Lower lobe of right lung (tissue), 2 donors: ENCODE measurements at regions not wholly inside any gene's neighbourhood (a gene's known extent, or its start where the extent isn't known, plus 50 kb on each side); places are given as distances from the start of the nearest gene placed in this dataset.
A peak's percentile ranks its signal among the peaks of the same experiment; 100 is the strongest.

Experiments used
- ATAC-seq, 2 donors: fragments of 200-7000 bp; cut with Tn5 transposase; one replicate each; pipeline ENCODE4 v1.9.1; 2020 to 2022; ENCODE audit warnings: mild to moderate bottlenecking in 2 of 2, moderate library complexity in 2 of 2
- DNase-seq: peaks from one replicate; pipeline ENCODE4 v3.0.0-alpha.2; 2020
- H3K27ac ChIP-seq: fragments of 200-600 bp; one replicate; pipeline ENCODE4 v1.8.0; 2022
- H3K27me3 ChIP-seq: fragments of 200-600 bp; one replicate; pipeline ENCODE4 v1.8.0; 2022; ENCODE audit warnings: low read depth
- H3K36me3 ChIP-seq: fragments of 200-600 bp; one replicate; pipeline ENCODE4 v1.8.0; 2022; ENCODE audit warnings: mild to moderate bottlenecking
- H3K4me1 ChIP-seq: fragments of 200-600 bp; one replicate; pipeline ENCODE4 v1.8.0; 2022
- H3K4me3 ChIP-seq: fragments of 200-600 bp; one replicate; pipeline ENCODE4 v1.8.0; 2022; ENCODE audit warnings: mild to moderate bottlenecking
- H3K9me3 ChIP-seq: fragments of 200-600 bp; one replicate; pipeline ENCODE4 v1.8.0; 2022
- intact Hi-C: fragments of 100-400 bp; cut with DNase I; formaldehyde crosslinking; loops from one replicate; pipeline ENCODE4 v1.11.0; 2022
- TF ChIP-seq, protein P1 (sequence below): fragments of 200-600 bp; IDR thresholded peaks from one replicate; pipeline ENCODE4 v1.8.0; 2022; ENCODE audit warnings: antibody characterized with exemption, mild to moderate bottlenecking
- donor health status: DM: no; HTN: yes; CAD: no; lungs with severe emphysema.

DNA sequence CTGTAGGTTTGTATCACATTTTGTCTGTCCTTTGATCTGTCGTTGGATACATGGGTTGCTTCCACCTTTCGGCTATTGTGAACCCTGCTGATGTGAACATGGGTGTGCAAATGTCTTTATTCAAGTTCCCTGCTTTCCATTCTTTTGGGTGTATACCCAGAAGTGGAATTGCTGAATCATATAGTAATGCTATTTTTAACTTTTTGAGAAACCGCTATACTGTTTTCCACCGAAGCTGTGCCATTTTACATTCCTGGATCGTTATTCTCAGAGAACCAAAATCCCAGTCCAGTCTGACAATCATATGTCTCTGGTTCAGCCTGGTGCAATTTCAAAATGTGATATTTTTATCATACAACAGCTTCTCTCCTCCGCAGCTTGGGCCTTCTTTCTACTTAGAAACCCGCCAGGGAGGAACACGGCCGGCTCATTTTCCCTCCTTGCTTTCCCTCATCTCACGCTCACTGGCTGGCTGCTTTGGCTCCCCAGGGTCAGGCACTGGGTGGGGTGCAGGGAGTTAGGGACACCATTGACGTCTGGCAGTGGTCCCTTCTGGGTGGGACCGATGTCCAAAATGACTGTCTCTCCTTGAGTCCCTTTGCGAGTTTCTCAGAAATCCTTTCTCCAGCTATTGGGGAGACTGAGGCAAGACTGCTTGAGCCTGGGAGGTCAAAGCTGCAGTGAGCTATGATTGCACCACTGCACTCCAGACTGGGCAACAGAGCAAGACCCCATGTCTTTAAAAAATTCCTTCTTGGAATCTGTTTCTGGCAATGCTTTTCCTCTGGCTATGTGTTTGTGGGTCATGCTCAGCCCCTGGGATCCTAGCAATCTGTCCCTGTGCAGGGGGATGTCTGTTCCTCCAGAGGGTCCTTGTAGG is 73.5 kb upstream of the AKT3 start:
- DNase-seq = no peak
- Histone ChIP-seq H3K27ac (no peak overlapping the region), H3K4me1 (no peaks in the 10 kb centered on the region), H3K36me3 (no peaks in the 10 kb centered on the region), H3K4me3 (no peak overlapping the region), H3K27me3 (no peaks in the 10 kb centered on the region), H3K9me3 (no peaks in the 10 kb centered on the region)
- ATAC-seq = no peak
- TF ChIP-seq, protein P1, sequence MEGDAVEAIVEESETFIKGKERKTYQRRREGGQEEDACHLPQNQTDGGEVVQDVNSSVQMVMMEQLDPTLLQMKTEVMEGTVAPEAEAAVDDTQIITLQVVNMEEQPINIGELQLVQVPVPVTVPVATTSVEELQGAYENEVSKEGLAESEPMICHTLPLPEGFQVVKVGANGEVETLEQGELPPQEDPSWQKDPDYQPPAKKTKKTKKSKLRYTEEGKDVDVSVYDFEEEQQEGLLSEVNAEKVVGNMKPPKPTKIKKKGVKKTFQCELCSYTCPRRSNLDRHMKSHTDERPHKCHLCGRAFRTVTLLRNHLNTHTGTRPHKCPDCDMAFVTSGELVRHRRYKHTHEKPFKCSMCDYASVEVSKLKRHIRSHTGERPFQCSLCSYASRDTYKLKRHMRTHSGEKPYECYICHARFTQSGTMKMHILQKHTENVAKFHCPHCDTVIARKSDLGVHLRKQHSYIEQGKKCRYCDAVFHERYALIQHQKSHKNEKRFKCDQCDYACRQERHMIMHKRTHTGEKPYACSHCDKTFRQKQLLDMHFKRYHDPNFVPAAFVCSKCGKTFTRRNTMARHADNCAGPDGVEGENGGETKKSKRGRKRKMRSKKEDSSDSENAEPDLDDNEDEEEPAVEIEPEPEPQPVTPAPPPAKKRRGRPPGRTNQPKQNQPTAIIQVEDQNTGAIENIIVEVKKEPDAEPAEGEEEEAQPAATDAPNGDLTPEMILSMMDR = no peak
- intact Hi-C loops = no loop called here

DNA sequence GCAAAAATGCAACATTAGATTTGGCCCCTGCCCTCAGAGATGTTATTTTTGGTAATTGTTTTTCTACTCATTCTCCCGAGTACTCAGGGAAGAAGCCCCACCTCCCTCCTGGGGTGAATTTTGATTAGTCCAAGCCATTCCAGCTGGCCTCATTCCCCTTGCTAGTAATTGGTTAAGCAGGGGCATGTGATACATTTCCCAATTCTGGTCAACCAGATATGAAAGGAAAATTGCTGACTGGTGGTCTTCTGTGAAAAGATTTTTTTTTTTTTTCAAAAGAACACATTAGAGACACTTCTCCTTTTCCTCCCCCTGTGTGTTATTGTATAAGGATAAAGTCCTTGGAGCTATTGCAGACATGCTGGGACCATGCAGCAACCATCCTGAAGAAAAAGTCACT is 71.1 kb upstream of the AKT3 start:
- DNase-seq (no peak), ATAC-seq (no peak)
- Histone ChIP-seq H3K27me3 (peaks cover 8% of the 10 kb centered on the region), H3K9me3 (no peaks in the 10 kb centered on the region), H3K27ac (no peak overlapping the region), H3K36me3 (no peaks in the 10 kb centered on the region), H3K4me3 (no peak overlapping the region), H3K4me1 (peaks cover 10% of the 10 kb centered on the region)
- intact Hi-C loops = no loop called here
- TF ChIP-seq, protein P1 = no peak

DNA sequence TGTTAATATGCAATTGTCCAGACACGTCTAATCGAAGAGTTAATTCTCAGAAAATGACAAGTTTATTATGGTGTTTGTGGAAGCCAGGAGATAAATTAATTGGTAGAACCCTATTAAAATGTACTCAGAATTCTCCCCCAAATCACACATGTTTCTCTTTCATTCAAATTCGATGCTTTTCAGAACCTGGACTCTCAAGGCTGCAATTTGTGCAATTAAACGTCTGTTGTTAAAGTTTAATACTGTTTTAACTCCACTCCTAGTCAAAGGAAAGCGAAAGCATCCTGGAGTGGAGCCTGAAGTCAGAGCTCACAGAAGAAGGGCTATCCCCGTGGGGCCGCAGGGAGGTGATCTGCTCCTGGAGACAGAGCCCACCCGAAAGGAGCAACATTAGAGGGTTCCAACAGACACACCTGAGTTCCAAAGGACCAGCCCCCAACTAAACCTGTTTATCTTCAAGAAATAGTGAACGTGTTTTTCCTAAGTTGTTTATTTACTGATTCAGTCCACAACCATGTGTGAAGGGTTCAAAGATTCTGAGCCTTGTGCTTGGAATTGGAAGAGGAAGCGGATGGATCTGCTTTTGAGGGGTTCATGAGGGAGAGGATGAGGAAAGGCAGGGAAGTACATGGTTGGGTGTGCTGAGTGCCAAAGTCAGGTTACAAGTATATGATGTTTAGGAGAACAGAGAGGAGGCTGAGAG is 68.0 kb upstream of the AKT3 start:
- DNase-seq = no peak
- Histone ChIP-seq H3K27ac (no peak overlapping the region), H3K36me3 (no peaks in the 10 kb centered on the region), H3K4me1 (peaks cover 10% of the 10 kb centered on the region), H3K4me3 (peak overlapping the region; percentile 55), H3K9me3 (no peaks in the 10 kb centered on the region), H3K27me3 (peaks cover 16% of the 10 kb centered on the region)
- intact Hi-C loops = no loop called here
- peak; percentile 44 to 67 for ATAC-seq
- TF ChIP-seq, protein P1 = no peak

DNA sequence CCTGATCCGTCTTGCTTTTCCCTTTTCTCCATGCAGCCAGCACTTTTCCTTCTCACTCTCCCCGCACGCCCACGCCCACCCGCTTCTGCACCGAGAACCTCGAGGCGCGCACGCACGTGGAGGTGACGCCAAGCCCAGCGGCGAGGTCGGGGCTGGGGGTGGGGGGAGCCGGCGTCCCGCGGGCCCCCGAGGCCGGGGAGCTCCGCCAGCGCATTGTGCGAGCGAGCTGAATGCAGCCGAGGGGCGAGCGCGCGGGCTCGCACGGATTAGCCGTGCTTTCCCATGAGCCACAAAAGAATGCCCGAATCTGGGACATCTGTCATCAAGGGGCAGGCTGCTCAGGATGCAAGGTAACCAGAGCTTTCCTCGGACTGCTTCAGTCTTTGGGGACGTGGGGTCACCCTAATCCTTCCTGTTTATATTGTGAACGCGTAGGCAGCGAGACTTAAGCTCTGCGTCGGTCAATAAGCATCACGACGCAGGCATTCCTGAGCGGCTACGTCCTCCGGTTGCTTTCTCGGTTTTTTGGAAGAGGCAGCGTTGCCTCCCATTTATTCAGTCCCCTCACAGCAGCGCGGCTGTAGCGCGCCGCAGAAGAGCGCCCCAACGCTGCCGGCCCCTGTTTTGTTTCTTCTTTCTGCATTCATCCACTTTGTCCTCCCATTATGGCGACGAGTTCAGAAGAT is 67.3 kb upstream of the AKT3 start:
- ATAC-seq (peak; percentile 78 to 80), DNase-seq (peak; percentile 52)
- TF ChIP-seq, protein P1 = no peak
- intact Hi-C loops = no loop called here
- Histone ChIP-seq H3K27ac (no peak overlapping the region), H3K27me3 (peaks cover 16% of the 10 kb centered on the region), H3K9me3 (no peaks in the 10 kb centered on the region), H3K36me3 (no peaks in the 10 kb centered on the region), H3K4me3 (peak overlapping the region; percentile 55), H3K4me1 (peaks cover 10% of the 10 kb centered on the region)

DNA sequence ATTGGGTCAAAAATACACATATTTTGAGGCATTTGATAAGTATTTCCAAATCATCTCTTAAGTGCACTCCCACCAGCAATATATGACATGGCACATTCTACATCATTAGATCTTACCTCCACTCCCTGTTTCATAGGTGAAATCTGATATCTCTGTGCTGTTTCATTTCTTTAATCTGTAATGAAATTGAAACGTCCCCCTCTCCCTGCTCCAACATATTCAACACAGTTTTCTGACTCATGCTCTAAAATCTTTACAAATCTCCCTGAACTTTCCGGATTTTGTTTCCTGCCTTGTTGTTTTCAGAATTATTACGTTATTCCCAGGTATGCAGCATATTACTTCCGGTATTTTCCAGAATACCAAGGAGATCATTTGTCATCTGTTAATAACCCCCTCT is 66.1 kb upstream of the AKT3 start:
- intact Hi-C loops = no loop called here
- Histone ChIP-seq H3K4me3 (no peak overlapping the region), H3K27me3 (peaks cover 16% of the 10 kb centered on the region), H3K36me3 (no peaks in the 10 kb centered on the region), H3K9me3 (no peaks in the 10 kb centered on the region), H3K27ac (no peak overlapping the region), H3K4me1 (peaks cover 10% of the 10 kb centered on the region)
- DNase-seq (no peak), ATAC-seq (no peak)
- TF ChIP-seq, protein P1 = no peak
